Memory B cell (primary cell): ENCODE measurements at regions not wholly inside any gene's neighbourhood (a gene's known extent, or its start where the extent isn't known, plus 50 kb on each side); places are given as distances from the start of the nearest gene placed in this dataset.
"Not testable (repeated sequence)": the region's sequence is repeated elsewhere in the genome, so short reads cannot be mapped to it uniquely, and the experiment has no call there.

Experiments
- ATAC-seq: fragments of 150-1000 bp; cut with Tn5 transposase; 2 replicates; pipeline ENCODE4 v1.10.0; 2021; ENCODE audit warnings: low read depth, mild to moderate bottlenecking, moderate library complexity
- DNase-seq, 2 donors: peaks; one replicate each; pipeline ENCODE4 v3.0.0; 2022; ENCODE audit warnings: low spot score in 2 of 2
- H3K27ac Mint-ChIP-seq: one replicate; pipeline ENCODE4 v1.8.0; 2022; ENCODE audit warnings: mild to moderate bottlenecking, moderate library complexity, mixed read lengths
- H3K27me3 Mint-ChIP-seq: one replicate; pipeline ENCODE4 v1.8.0; 2022; ENCODE audit warnings: mixed read lengths
- H3K36me3 Mint-ChIP-seq: one replicate; pipeline ENCODE4 v1.8.0; 2022; ENCODE audit warnings: mild to moderate bottlenecking, mixed read lengths
- H3K4me1 Mint-ChIP-seq: one replicate; pipeline ENCODE4 v1.8.0; 2022; ENCODE audit warnings: mixed read lengths
- H3K4me3 Mint-ChIP-seq: one replicate; pipeline ENCODE4 v1.8.0; 2022; ENCODE audit warnings: mild to moderate bottlenecking, moderate library complexity, mixed read lengths
- H3K9me3 Mint-ChIP-seq: one replicate; pipeline ENCODE4 v1.8.0; 2022; ENCODE audit warnings: mixed read lengths

GRCh38 chr9:117825609-117826347 lies 121.6 kb downstream of the TLR4 start:
- ATAC-seq (peak; percentile 100), DNase-seq (peak; percentile 18 to 57)
- Mint-ChIP-seq H3K4me1 (peaks cover 26% of the 10 kb centered on the region), H3K27ac (peak overlapping the region; percentile 39), H3K4me3 (peak overlapping the region; percentile 68), H3K36me3 (no peaks in the 10 kb centered on the region), H3K27me3 (peaks cover 8% of the 10 kb centered on the region), H3K9me3 (no peaks in the 10 kb centered on the region)

- H3K36me3 Mint-ChIP-seq: no peaks in the 10 kb centered on the region
- ATAC-seq (no peak), DNase-seq (peak in 1 of 2 donors; percentile 4)
- peak overlapping the region; percentile 38 for H3K4me3 Mint-ChIP-seq
- H3K9me3 Mint-ChIP-seq: no peaks in the 10 kb centered on the region
- peaks cover 6% of the 10 kb centered on the region for H3K27me3 Mint-ChIP-seq
- peak overlapping the region; percentile 39 for H3K27ac Mint-ChIP-seq
- H3K4me1 Mint-ChIP-seq: peaks cover 26% of the 10 kb centered on the region
These were observed 122.6 kb downstream of the TLR4 start for GRCh38 chr9:117826837-117827236.

GRCh38 chr9:117827456-117827855 lies 123.3 kb downstream of the TLR4 start:
- H3K4me3 Mint-ChIP-seq: no peak overlapping the region
- peaks cover 6% of the 10 kb centered on the region for H3K27me3 Mint-ChIP-seq
- no peaks in the 10 kb centered on the region for H3K36me3 Mint-ChIP-seq
- ATAC-seq (no peak), DNase-seq (no peak)
- H3K27ac Mint-ChIP-seq: no peak overlapping the region
- peaks cover 26% of the 10 kb centered on the region for H3K4me1 Mint-ChIP-seq
- no peaks in the 10 kb centered on the region for H3K9me3 Mint-ChIP-seq

- ATAC-seq (no peak), DNase-seq (no peak)
- H3K27me3 Mint-ChIP-seq: peaks cover 3% of the 10 kb centered on the region
- H3K4me1 Mint-ChIP-seq: peaks cover 26% of the 10 kb centered on the region
- no peak overlapping the region for H3K27ac Mint-ChIP-seq
- no peaks in the 10 kb centered on the region for H3K36me3 Mint-ChIP-seq
- no peak overlapping the region for H3K4me3 Mint-ChIP-seq
- H3K9me3 Mint-ChIP-seq: no peaks in the 10 kb centered on the region
These were observed 124.3 kb downstream of the TLR4 start for GRCh38 chr9:117828466-117828865.

GRCh38 chr9:117835798-117836197 lies 131.6 kb downstream of the TLR4 start:
- DNase-seq (no peak), ATAC-seq (no peak)
- no peak overlapping the region for H3K4me3 Mint-ChIP-seq
- peaks cover 3% of the 10 kb centered on the region for H3K27me3 Mint-ChIP-seq
- H3K9me3 Mint-ChIP-seq: no peaks in the 10 kb centered on the region
- no peaks in the 10 kb centered on the region for H3K36me3 Mint-ChIP-seq
- no peak overlapping the region for H3K27ac Mint-ChIP-seq
- peaks cover 6% of the 10 kb centered on the region for H3K4me1 Mint-ChIP-seq

GRCh38 chr9:117839862-117840261 lies 135.7 kb downstream of the TLR4 start:
- Mint-ChIP-seq H3K27ac (no peak overlapping the region), H3K9me3 (no peaks in the 10 kb centered on the region), H3K4me3 (no peak overlapping the region), H3K27me3 (peaks cover 10% of the 10 kb centered on the region), H3K36me3 (no peaks in the 10 kb centered on the region), H3K4me1 (peaks cover 10% of the 10 kb centered on the region)
- no peak for DNase-seq
- ATAC-seq: no peak

- not testable (repeated sequence) for ATAC-seq, H3K27ac Mint-ChIP-seq, H3K9me3 Mint-ChIP-seq, DNase-seq, H3K27me3 Mint-ChIP-seq, H3K36me3 Mint-ChIP-seq, H3K4me1 Mint-ChIP-seq, H3K4me3 Mint-ChIP-seq
These were observed 147.7 kb downstream of the TLR4 start for GRCh38 chr9:117851836-117852461.

GRCh38 chr9:117858561-117858960 lies 154.4 kb downstream of the TLR4 start:
- H3K36me3 Mint-ChIP-seq: no peaks in the 10 kb centered on the region
- no peak overlapping the region for H3K27ac Mint-ChIP-seq
- H3K4me3 Mint-ChIP-seq: no peak overlapping the region
- no peak for ATAC-seq
- no peaks in the 10 kb centered on the region for H3K4me1 Mint-ChIP-seq
- DNase-seq: no peak
- no peaks in the 10 kb centered on the region for H3K27me3 Mint-ChIP-seq
- no peaks in the 10 kb centered on the region for H3K9me3 Mint-ChIP-seq

- Mint-ChIP-seq H3K27me3 (no peaks in the 10 kb centered on the region), H3K27ac (no peak overlapping the region), H3K9me3 (no peaks in the 10 kb centered on the region), H3K4me3 (no peak overlapping the region), H3K4me1 (no peaks in the 10 kb centered on the region), H3K36me3 (no peaks in the 10 kb centered on the region)
- DNase-seq (no peak), ATAC-seq (no peak)
These were observed 156.6 kb downstream of the TLR4 start for GRCh38 chr9:117860849-117861248.

GRCh38 chr9:117864385-117865057 lies 160.3 kb downstream of the TLR4 start:
- Mint-ChIP-seq H3K27me3 (no peaks in the 10 kb centered on the region), H3K27ac (no peak overlapping the region), H3K9me3 (no peaks in the 10 kb centered on the region), H3K36me3 (no peaks in the 10 kb centered on the region), H3K4me1 (peaks cover 2% of the 10 kb centered on the region), H3K4me3 (no peak overlapping the region)
- no peak for DNase-seq
- ATAC-seq: no peak

GRCh38 chr9:117868594-117868993 lies 164.4 kb downstream of the TLR4 start:
- DNase-seq: no peak
- H3K36me3 Mint-ChIP-seq: no peaks in the 10 kb centered on the region
- no peak overlapping the region for H3K4me3 Mint-ChIP-seq
- ATAC-seq: no peak
- no peaks in the 10 kb centered on the region for H3K9me3 Mint-ChIP-seq
- peaks cover 1% of the 10 kb centered on the region for H3K27me3 Mint-ChIP-seq
- H3K4me1 Mint-ChIP-seq: peaks cover 2% of the 10 kb centered on the region
- no peak overlapping the region for H3K27ac Mint-ChIP-seq

GRCh38 chr9:117869287-117869686 lies 165.1 kb downstream of the TLR4 start:
- no peak overlapping the region for H3K4me3 Mint-ChIP-seq
- H3K27me3 Mint-ChIP-seq: peaks cover 3% of the 10 kb centered on the region
- H3K27ac Mint-ChIP-seq: no peak overlapping the region
- ATAC-seq: no peak
- H3K36me3 Mint-ChIP-seq: no peaks in the 10 kb centered on the region
- H3K9me3 Mint-ChIP-seq: no peaks in the 10 kb centered on the region
- DNase-seq: no peak
- peaks cover 2% of the 10 kb centered on the region for H3K4me1 Mint-ChIP-seq

GRCh38 chr9:117869712-117870111 lies 165.5 kb downstream of the TLR4 start:
- ATAC-seq (no peak), DNase-seq (no peak)
- no peaks in the 10 kb centered on the region for H3K9me3 Mint-ChIP-seq
- peaks cover 3% of the 10 kb centered on the region for H3K27me3 Mint-ChIP-seq
- H3K36me3 Mint-ChIP-seq: no peaks in the 10 kb centered on the region
- peaks cover 2% of the 10 kb centered on the region for H3K4me1 Mint-ChIP-seq
- H3K4me3 Mint-ChIP-seq: no peak overlapping the region
- no peak overlapping the region for H3K27ac Mint-ChIP-seq

GRCh38 chr9:117873664-117874063 lies 169.5 kb downstream of the TLR4 start:
- peaks cover 4% of the 10 kb centered on the region for H3K27me3 Mint-ChIP-seq
- DNase-seq: no peak
- H3K4me3 Mint-ChIP-seq: no peak overlapping the region
- no peaks in the 10 kb centered on the region for H3K9me3 Mint-ChIP-seq
- ATAC-seq: no peak
- H3K36me3 Mint-ChIP-seq: no peaks in the 10 kb centered on the region
- no peak overlapping the region for H3K27ac Mint-ChIP-seq
- peaks cover 2% of the 10 kb centered on the region for H3K4me1 Mint-ChIP-seq
